Posterior vena cava (tissue), 2 donors: ENCODE measurements at regions not wholly inside any gene's neighbourhood (a gene's known extent, or its start where the extent isn't known, plus 50 kb on each side); places are given as distances from the start of the nearest gene placed in this dataset.
"Not testable (repeated sequence)": the region's sequence is repeated elsewhere in the genome, so short reads cannot be mapped to it uniquely, and the experiment has no call there.

Experiments
- DNase-seq: peaks from one replicate; pipeline ENCODE4 v3.0.0-alpha.2; 2020; ENCODE audit warnings: low spot score
- intact Hi-C, 2 donors: fragments of 100-400 bp; cut with DNase I; formaldehyde crosslinking; loops; one replicate each; pipeline versions ENCODE4 v1.14.1 to v1.14.2; 2022 to 2023
- donor health status: DM: yes; HTN: yes; CAD: no.
- donor health status: DM: yes; HTN: yes; CAD: no.

- DNase-seq, intact Hi-C loops: not testable (repeated sequence)
Observed at GRCh38 chr11:26940501-26940900, 53.4 kb upstream of the FIBIN start.

- DNase-seq = no peak
- intact Hi-C loops = no loop called here
Observed at GRCh38 chr11:26942356-26942755, 51.6 kb upstream of the FIBIN start.

GRCh38 chr11:26943636-26944035 is 50.3 kb upstream of the FIBIN start:
- DNase-seq = no peak

More at GRCh38 chr11:26943636-26944035, 50.3 kb upstream of the FIBIN start:
- intact Hi-C loops = no loop called here
